ENCODE measurements at regions not wholly inside any gene's neighbourhood (a gene's known extent, or its start where the extent isn't known, plus 50 kb on each side); places are given as distances from the start of the nearest gene placed in this dataset.

GRCh38 chr1:186577216-186577615 is 103.0 kb downstream of the PTGS2 start:
- no peak for TF ChIP-seq CTCF (conservative IDR thresholded peaks at IDR 0.05; ENCODE audit: low read depth, low read length)
- TF ChIP-seq EZH2 (IDR thresholded peaks at IDR 0.05; ENCODE audit: low read length, unreplicated experiment), result no peak
- TF ChIP-seq EZH2phosphoT487 (IDR thresholded peaks at IDR 0.05; ENCODE audit: borderline replicate concordance, low read length), result no peak

Measured in PC-3 (cell line).